ENCODE measurements at regions not wholly inside any gene's neighbourhood (a gene's known extent, or its start where the extent isn't known, plus 50 kb on each side); places are given as distances from the start of the nearest gene placed in this dataset.

DNA sequence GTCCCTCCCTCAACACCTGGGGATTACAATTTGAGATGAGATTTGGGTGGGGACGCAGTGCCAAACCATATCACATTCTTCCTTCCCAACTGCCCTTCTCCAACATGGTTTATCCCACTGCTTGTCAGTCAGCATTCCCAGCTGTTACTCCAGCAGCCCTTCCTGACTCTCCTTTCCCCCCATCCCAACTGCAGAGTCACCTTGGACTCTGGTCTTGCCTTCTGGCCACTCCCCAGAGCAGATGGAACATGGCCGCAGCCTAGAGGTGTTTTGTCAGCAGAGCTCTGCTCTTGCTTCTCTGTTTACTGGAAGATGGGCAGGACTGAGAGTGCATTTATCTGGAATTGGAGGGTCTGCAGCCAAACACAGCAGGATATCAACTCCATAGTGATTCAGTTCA is 51.2 kb upstream of the MEX3C start:
- Mint-ChIP-seq H3K9me3 (peaks cover 15% of the 10 kb centered on the region), H3K4me3 (no peak overlapping the region), H3K4me1 (peaks cover 15% of the 10 kb centered on the region), H3K27me3 (ENCODE audit: low read depth) (no peaks in the 10 kb centered on the region; the same call in 1 of the 2 replicates), H3K36me3 (peaks cover 6% of the 10 kb centered on the region; the same call in 1 of the 2 replicates), H3K27ac (no peak overlapping the region)
- POLR2A ChIA-PET: no interaction called here
- CTCF ChIA-PET: no interaction called here
- TF ChIP-seq ZNF416 (CRISPR knock-in tag; IDR thresholded peaks at IDR 0.05): no peak
- TF ChIP-seq GRHL2 (CRISPR knock-in tag; IDR thresholded peaks at IDR 0.05; ENCODE audit: insufficient replicate concordance, severe bottlenecking): no peak
- TF ChIP-seq, protein P1, sequence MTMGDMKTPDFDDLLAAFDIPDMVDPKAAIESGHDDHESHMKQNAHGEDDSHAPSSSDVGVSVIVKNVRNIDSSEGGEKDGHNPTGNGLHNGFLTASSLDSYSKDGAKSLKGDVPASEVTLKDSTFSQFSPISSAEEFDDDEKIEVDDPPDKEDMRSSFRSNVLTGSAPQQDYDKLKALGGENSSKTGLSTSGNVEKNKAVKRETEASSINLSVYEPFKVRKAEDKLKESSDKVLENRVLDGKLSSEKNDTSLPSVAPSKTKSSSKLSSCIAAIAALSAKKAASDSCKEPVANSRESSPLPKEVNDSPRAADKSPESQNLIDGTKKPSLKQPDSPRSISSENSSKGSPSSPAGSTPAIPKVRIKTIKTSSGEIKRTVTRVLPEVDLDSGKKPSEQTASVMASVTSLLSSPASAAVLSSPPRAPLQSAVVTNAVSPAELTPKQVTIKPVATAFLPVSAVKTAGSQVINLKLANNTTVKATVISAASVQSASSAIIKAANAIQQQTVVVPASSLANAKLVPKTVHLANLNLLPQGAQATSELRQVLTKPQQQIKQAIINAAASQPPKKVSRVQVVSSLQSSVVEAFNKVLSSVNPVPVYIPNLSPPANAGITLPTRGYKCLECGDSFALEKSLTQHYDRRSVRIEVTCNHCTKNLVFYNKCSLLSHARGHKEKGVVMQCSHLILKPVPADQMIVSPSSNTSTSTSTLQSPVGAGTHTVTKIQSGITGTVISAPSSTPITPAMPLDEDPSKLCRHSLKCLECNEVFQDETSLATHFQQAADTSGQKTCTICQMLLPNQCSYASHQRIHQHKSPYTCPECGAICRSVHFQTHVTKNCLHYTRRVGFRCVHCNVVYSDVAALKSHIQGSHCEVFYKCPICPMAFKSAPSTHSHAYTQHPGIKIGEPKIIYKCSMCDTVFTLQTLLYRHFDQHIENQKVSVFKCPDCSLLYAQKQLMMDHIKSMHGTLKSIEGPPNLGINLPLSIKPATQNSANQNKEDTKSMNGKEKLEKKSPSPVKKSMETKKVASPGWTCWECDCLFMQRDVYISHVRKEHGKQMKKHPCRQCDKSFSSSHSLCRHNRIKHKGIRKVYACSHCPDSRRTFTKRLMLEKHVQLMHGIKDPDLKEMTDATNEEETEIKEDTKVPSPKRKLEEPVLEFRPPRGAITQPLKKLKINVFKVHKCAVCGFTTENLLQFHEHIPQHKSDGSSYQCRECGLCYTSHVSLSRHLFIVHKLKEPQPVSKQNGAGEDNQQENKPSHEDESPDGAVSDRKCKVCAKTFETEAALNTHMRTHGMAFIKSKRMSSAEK (CRISPR knock-in tag; IDR thresholded peaks at IDR 0.05; ENCODE audit: borderline replicate concordance): no peak
- no peak for TF ChIP-seq ERG (CRISPR knock-in tag; IDR thresholded peaks at IDR 0.05)
- no peak for TF ChIP-seq NFYB (CRISPR knock-in tag; conservative IDR thresholded peaks at IDR 0.05; ENCODE audit: low read depth)
- TF ChIP-seq E2F5 (CRISPR knock-in tag; IDR thresholded peaks at IDR 0.05): no peak
- no peak for TF ChIP-seq RELA (CRISPR knock-in tag; IDR thresholded peaks at IDR 0.05; ENCODE audit: borderline replicate concordance)
- TF ChIP-seq JAZF1 (CRISPR knock-in tag; IDR thresholded peaks at IDR 0.05): no peak
- no peak for TF ChIP-seq NFATC4 (CRISPR knock-in tag; IDR thresholded peaks at IDR 0.05)
- no peak for TF ChIP-seq ZNF317 (CRISPR knock-in tag; IDR thresholded peaks at IDR 0.05; ENCODE audit: borderline replicate concordance, low read depth)
- no peak for TF ChIP-seq KAT7 (CRISPR knock-in tag; IDR thresholded peaks at IDR 0.05; ENCODE audit: borderline replicate concordance)
- TF ChIP-seq CBFB (CRISPR knock-in tag; IDR thresholded peaks at IDR 0.05; ENCODE audit: low read depth): no peak
- TF ChIP-seq SMAD4 (CRISPR knock-in tag; IDR thresholded peaks at IDR 0.05): no peak
- no peak for TF ChIP-seq ZNF281 (CRISPR knock-in tag; IDR thresholded peaks at IDR 0.05)
- TF ChIP-seq, protein P2, sequence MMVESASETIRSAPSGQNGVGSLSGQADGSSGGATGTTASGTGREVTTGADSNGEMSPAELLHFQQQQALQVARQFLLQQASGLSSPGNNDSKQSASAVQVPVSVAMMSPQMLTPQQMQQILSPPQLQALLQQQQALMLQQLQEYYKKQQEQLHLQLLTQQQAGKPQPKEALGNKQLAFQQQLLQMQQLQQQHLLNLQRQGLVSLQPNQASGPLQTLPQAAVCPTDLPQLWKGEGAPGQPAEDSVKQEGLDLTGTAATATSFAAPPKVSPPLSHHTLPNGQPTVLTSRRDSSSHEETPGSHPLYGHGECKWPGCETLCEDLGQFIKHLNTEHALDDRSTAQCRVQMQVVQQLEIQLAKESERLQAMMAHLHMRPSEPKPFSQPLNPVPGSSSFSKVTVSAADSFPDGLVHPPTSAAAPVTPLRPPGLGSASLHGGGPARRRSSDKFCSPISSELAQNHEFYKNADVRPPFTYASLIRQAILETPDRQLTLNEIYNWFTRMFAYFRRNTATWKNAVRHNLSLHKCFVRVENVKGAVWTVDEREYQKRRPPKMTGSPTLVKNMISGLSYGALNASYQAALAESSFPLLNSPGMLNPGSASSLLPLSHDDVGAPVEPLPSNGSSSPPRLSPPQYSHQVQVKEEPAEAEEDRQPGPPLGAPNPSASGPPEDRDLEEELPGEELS (CRISPR knock-in tag; IDR thresholded peaks at IDR 0.05): no peak
- DNase-seq (ENCODE audit: low spot score) (no peak), ATAC-seq (no peak)
